ENCODE measurements at regions not wholly inside any gene's neighbourhood (a gene's known extent, or its start where the extent isn't known, plus 50 kb on each side); places are given as distances from the start of the nearest gene placed in this dataset.
"Not testable (repeated sequence)": the region's sequence is repeated elsewhere in the genome, so short reads cannot be mapped to it uniquely, and the experiment has no call there.

DNA sequence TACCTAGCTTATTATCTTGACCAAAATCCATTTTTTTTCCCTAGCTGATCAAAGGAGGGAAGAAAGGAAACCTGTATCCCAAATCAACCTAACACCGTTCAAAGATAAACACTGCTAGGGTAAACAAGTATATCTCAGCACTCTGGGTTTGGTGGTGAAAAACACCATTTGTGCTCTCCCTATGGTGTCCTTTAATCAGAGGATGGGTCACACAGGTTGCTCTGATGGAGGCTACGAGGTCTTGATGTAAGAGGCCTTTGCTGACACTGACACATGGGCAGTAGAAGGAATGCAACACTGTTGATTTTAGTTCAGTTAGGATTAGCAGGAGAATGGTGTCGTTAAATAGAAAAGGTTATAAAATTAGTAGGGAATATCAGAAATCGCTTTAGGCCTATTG lies 179.3 kb downstream of the HDGFL1 start:
- DNase-seq (ENCODE audit: low spot score): no peak

DNA sequence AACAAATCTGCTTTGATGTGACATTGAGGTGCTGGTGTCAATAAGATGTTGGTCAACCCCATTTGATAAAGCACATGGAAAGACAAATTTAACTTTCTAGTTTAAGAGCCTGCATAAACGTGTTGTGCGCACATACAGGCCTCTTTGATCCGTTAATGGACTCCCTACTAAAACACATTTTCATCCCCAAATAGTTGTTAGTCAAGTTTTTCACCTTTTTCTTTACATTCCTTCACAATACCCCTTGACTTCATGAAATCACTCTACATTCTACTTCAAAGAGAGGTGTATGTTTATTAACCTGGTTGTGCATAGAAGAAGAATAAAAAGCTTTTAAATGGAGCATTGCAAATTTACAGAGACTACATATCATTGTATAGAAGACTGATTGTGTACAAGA lies 180.3 kb downstream of the HDGFL1 start:
- no peak for DNase-seq (ENCODE audit: low spot score)

DNA sequence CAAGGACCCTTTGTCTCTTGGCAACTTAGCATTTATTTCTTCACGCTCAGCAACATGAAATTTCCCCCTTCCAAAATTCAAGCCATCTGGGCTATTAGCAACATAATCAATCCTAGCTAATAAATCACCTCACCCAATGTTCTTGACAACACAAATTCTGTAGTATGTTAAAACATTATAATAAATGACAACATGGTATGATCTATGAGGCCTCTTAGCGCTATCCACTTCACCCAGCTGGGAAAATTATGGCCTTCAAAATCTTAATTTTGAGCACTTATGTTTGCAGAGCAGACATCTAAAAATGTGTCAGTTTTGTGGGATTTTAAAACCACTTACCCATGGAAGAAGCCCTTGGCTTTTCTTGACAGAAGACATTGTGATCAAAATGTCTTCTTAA lies 181.9 kb downstream of the HDGFL1 start:
- DNase-seq (ENCODE audit: low spot score): no peak

DNA sequence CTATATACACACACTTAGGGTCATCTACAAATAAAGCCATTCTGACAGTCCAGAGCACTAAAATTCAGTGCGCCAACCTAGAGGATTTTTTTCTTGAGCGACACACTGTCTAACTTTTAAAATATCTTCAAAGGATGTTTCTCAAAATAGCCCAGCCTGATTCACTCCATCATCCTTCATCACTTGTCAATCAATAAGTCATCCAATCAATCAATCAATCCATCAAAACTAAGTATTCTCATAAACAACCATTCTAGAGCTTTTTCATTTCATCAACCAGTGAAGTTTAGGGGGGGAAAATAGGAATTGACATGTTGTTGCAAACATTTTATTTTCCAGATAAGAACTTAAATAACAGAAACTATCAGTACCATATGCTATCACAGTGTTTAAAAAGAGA lies 183.2 kb downstream of the HDGFL1 start:
- DNase-seq (ENCODE audit: low spot score): no peak

DNA sequence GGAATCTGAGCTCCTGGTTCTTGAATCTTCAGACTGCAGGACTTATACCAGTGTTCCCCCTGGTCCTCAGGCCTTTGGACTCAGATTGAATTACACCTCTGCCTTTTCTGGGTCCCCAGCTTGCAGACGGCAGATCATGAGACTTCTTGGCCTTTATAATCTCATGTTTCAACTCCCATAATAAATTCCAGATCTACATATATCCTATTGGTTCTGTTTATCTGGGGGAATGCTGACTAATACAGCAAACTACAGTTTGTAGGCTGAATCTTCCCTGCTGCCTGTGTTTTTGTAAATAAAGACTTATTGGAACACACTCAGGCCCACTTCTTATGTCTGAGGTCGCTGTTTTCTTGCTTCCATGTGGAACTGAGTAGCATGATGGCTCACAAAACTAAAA lies 184.7 kb downstream of the HDGFL1 start:
- DNase-seq (ENCODE audit: low spot score): no peak

DNA sequence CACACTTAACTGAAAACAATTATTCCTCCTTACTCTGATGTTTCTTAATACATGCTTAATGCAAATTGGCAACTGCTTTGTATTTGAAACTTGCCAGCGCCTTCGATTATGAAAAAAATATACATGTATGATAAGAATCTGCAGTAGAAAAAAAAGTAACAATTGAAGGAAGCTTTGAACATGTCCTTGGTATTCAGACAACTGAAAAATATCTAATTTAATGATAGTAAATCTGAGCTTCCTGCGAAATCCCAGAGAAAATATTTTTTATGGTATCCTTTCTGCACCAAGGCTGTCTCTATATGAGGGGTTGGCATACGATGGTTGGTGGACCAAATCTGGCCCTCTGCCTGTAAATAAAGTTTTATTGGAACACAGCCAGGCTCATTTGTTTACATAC lies 186.2 kb downstream of the HDGFL1 start:
- no peak for DNase-seq (ENCODE audit: low spot score)

DNA sequence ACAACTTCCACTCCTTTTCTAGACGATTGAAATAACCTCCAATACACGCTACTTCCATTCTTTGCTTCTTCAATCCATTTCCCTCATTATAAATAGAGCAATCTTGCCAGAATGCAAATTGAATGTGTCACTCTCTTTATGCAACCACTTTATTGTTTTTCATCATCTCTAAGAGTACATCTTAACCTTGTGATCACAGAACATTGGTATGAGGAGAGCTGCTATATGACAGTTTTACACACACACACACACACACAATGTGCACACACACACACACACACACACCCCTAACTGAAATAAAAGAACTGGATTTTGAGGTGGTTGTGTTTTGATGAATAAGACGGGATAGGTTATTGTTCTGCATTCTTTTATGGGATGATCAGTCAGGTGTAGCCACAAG lies 187.0 kb downstream of the HDGFL1 start:
- peak; percentile 78 for DNase-seq (ENCODE audit: low spot score)

DNA sequence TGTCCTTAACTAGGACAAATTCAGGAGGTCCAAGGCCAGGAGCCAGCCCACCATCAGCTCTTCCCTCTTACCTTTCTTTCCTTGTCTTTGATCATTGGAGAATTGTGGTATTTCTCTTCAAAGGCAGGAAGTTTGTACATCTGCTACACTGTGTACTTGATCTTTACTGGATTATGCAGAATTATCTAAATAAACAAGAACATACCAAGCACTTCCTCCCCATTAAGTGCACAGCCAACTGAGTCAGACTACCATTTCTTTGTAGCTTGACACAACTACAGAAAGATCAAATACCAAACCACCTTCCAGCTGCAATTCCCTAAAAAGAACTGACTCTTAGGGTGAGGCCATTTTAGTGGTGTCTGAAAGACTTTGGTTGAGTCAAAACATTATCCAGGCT lies 195.1 kb downstream of the HDGFL1 start:
- peak; percentile 7 for DNase-seq (ENCODE audit: low spot score)

DNA sequence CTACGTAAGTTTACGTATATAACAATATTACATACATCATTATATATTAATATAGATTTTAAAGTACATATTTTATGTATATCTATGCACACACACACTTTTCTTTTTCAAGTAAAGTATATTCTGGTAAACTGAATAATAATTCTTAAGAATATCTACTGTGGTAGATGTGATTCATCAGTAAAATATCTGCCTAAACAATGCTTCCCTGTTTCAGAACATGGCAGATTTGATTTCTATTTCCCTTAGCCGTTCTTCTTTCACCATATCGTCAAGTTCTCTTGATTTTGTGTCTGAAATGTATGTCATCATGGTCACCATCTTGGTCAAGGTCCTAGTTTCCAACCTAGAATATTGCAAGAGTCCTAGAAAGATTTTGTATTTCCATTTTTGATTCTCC lies 195.6 kb downstream of the HDGFL1 start:
- peak; percentile 51 for DNase-seq (ENCODE audit: low spot score)

DNA sequence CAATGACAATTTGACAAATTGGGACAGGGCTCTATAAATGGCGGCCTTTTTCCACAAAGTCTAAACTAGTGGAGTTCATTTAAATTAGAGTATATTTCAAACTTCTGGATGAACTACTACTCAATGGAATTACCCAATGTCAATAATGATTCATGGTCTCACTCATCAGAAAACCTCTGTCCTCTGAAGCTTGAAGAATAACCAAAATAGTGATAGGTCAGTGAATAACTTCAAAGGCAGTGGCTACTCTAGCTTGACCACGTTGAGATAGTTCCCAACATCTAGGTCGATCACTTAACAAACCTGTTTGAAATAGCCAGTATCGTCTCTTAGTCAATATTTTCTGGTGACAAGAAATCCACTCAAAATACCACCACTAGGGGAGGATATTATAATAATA lies 197.6 kb downstream of the HDGFL1 start:
- DNase-seq (ENCODE audit: low spot score): peak; percentile 93

DNA sequence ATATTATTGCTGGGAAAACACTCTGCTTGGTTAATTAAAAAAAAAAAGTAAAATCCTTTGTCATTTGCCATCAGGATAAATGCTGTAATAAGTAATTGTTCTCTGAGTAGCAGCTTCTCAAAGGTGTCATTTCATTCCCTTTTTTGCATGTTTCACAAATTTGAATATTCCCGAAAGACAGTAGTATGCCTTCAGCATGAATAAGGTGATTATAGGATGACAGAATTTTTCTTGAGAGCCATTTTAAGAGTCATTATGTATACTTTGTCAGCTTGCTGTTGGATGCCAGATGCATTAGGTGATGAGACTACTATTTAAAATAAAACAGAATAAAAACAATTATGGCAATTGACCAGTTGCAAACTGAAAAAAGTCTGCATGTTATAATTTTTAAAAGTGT lies 200.7 kb downstream of the HDGFL1 start:
- no peak for DNase-seq (ENCODE audit: low spot score)

DNA sequence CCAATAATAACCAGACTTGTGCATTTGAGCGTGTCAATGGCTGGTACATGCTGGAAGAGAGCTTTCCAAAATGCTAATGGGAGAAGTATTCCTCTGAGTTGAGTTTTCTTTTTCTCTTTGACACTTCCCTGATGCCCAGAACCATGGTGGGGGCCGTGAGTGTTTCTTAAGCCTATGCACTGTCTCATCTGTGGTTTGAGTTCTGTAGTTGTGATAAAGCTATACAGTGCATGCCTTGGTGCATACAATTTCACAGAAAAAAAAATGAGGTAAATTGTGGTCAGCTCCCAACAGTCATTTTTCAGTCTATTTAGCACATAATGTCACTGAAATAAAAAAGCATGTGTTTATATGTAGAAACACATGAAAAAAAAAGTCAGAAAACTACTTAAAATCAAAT lies 204.8 kb downstream of the HDGFL1 start:
- DNase-seq (ENCODE audit: low spot score): no peak

DNA sequence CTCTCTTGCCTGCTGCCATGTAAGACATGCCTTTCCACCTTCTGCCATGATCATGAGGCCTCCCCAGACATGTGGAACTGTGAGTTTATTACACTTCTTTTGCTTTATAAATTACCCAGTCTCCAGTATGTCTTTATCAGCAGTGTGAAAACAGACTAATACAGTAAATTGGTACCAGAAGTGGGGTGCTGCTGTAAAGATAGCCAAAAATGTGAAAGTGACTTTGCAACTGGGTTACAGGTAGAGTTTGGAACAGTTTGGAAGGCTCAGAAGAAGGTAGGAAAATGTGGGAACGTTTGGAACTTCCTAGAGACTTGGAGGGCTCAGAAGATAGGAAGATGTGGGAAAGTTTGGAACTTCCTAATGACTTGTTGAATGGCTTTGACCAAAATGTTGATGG lies 209.1 kb downstream of the HDGFL1 start:
- DNase-seq (ENCODE audit: low spot score): not testable (repeated sequence)

DNA sequence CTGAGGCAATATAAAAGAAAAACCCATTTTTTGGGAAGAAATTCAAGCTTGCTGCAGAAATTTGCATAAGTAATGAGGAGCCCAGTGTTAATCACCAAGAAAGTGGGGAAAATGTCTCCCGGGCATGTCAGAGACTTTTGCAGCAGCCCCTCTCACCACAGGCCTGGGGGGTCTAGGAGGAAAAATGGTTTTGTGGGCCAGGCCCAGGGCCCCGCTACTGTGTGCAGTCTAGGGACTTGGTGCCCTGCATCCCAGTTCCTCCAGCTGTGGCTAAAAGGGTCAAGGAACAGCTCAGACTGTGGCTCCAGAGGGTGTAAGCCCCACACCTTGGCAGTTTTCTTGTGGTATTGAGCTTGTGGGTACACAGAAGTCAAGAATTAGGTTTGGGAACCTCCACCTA lies 209.7 kb downstream of the HDGFL1 start:
- DNase-seq (ENCODE audit: low spot score): no peak

DNA sequence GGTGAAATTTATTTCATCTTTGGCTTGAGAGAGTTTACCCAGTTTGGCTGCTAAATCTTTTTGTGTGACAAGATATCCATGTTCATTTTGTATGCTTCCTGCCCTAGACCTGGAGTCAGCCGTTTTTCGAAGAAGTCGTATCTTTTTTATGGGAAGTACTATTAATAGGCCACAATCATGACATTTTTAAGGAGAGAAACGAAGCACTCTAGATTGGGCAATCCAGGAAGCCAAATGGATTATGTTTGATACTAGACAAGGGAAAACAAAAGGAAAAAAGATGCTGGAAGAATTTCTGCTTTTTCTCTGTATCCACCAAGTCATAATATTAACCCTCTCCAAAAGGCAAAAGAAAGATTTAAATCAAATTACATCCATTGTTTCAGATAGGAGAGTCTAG lies 214.6 kb downstream of the HDGFL1 start:
- DNase-seq (ENCODE audit: low spot score): no peak

DNA sequence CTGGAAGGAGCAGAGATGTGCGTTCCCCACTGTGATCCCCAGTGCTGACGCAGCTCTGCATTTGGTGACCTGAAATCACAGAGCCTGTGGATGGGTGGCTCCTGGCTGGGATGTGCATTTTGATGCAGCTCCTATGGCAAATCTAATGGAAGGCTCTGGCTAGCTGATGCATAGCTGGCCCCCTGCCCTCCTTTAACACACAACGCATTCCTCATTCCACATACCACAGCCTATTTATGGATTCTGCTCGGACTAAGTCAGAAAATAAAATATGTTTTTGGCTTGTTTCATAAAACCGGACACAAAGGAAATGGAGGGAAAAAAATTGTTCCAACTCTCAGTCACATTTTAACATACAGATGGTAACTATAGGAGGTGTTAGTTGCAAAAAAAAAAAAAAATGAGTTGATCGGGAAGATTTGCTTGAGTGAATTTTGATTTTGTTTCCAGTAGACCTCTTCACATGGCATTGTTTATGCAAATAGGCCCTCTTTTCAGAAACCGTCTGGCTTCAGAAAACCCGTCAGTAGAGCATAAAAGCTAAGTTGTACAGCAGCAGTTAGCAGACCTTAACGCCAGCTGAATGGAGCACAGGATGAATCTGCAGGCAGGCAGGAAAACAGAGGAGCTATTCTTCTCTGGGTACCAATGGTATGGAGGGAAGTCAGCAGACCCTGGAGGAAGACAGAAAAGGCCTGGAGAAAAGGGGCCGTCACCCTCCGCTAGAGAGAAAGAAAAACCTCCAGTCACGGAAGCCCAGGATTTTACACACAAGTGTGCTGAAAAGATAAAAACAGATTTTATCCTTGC lies 215.4 kb downstream of the HDGFL1 start:
- DNase-seq (ENCODE audit: low spot score): peak; percentile 60

DNA sequence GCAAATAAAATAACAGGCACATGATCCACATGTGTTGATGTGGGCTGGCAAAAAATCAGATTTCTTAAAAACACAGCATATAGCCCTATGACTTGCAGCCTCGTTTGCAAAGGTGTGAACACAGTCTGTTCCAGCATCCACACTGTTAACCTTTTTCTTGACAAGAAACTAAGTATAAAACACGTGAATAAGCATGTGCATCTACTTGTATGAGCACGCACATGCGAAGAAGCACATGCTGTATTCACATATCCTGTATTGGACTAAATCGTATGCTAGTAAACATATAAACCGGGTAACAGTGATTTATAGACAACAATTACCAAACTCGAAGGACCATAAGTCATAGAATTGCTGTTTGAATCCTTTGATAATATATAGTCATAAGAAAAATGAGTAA lies 218.7 kb downstream of the HDGFL1 start:
- DNase-seq (ENCODE audit: low spot score): no peak

DNA sequence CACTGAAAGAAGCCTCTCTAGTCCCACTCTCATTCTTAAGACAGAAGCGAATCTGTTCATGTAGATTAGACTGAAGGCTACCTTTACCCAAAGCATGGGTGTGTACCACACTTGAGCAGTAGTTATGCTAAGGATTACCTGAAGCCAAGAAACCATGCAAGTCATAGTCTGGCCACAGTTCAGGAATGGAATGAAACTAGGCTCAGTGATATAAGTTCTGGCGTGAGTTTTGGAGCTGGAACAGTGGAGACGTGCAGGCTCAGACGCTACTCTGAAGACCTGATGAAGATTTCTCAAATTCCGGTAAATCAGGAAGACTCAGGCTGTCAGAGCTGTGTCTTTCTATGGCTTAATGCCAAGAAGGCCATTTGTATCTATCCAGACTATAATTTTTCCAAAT lies 219.9 kb downstream of the HDGFL1 start:
- DNase-seq (ENCODE audit: low spot score): no peak

DNA sequence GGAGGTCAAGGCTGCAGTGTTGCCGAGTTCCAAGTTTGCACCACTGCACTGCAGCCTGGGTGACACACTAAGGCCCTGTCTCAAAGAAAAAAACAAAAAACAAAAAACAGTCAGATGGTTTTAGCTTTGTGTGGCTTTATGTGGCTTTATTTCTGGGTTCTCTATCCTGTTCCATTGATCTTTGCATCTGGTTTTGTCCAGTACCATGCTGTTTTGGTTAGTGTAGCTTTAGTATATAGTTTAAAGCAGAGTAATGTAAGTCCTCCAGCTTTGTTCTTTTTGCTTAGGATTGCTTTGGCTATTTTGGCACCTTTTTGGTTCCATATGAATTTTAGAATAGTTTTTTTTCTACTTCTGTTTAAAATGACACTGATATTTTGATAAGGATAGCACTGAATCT lies 225.5 kb downstream of the HDGFL1 start:
- DNase-seq (ENCODE audit: low spot score): no peak

DNA sequence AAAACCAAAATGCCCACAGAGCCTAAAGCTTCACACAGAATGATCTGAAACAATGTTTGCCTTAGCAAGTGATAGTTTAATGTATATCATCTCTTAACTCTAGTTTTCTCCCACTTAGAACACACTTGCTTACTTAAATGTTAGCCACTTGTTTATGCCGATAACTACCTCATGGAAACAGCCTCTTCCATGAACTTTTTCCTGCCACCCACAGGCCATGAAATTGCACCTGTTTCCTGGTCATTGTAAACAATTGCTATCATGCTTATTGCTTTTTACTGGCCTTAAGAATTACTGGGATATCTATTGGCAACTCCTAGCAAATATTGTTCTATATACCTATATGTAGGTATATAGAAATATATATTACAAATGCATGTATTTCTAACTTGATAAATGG lies 231.1 kb downstream of the HDGFL1 start:
- no peak for DNase-seq (ENCODE audit: low spot score)

DNA sequence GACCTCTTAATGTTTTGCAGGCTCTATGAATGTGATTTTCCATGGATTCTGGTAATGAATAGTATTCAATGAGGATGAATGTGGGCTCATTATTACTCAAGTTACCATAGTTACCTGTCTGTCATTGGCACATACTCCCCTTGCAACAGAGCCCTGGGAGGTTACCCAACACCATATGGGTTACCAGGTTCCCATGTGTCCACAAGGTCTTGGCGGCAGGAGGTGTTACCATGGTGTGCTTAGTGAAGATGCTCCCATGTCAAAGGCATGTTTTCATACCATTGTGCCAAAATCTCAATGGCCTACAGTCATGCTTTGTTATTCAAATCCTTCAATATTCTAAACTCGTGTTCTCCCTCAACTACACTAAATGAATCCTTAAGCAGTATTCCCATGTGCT lies 232.5 kb downstream of the HDGFL1 start:
- no peak for DNase-seq (ENCODE audit: low spot score)

DNA sequence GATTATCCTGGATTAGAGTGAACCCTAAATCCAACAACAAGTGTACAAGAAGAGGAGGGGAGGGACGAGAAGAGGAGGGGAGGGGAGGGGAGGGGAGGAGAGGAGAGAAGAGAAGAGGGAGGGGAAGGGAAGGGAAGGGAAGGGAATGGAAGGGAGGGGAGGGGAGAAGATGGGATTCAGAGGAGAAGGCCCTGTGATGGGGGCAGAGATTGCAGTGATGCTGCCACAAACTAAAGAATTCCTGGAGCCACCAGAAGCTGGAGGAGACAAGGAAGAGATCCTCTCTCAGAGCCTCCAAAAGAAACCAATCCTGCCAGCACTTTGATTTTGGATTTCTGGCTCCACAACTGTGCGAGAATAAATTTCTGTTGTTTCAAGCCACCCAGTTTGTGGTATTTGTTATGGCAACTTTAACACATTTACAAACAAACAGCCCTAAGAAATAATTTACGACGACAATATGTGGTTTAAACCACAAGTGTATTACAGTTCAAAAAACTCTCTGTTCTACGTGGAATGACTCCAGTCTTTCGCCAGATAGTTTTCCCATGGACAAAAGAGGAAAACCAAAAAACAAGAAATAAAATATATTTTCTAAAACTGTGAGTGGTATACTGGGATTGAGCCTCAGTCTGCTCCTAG lies 235.4 kb downstream of the HDGFL1 start:
- no peak for DNase-seq (ENCODE audit: low spot score)

DNA sequence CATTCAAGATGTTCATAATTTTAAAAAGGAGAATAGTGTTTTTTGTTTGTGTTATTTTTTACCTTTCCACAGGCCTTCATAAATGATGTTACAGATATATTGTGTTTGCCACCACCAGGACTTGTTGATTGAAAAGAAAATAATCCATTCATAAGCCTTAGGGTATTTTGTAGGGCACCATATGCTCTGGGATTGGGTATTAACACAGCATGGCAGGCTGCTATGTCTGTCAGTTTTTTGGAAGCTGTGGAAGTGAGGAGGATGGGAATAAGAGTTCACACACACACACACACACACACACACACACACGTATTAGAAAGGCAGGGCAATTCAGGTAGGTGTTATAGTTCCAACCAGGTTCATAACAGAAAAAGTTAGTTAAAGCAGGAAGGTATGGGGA lies 237.9 kb downstream of the HDGFL1 start:
- DNase-seq (ENCODE audit: low spot score): no peak

DNA sequence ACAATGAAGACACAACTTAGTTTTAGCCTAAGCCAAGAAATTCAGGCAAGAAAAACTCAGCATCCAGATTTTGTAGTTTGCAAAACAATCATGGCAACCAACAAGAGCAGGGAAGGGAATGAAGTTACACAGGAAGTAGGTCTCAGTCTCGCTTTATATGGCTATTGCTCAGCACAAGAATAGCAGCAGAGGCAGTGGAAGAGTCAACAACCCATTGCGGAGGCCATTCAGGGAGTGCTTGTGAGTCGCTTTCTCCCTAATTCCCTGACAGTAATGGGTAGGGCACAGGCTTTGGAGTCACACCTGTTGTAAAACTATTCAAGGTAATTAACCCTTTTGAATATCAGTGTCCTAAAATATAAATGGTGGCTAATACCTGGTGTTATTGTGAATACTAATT lies 238.5 kb downstream of the HDGFL1 start:
- no peak for DNase-seq (ENCODE audit: low spot score)

Data from kidney tubule cell (primary cell).